GM12878 (cell line): ENCODE measurements at regions not wholly inside any gene's neighbourhood (a gene's known extent, or its start where the extent isn't known, plus 50 kb on each side); places are given as distances from the start of the nearest gene placed in this dataset.

Experiments
- ATF2 ChIP-seq: IDR thresholded peaks from 2 replicates; pipeline ENCODE4 v1.6.1; 2012; ENCODE audit warnings: low read length, inconsistent platforms
- BCLAF1 ChIP-seq: fragments of 450-650 bp; IDR thresholded peaks from 2 replicates; pipeline ENCODE4 v1.6.1; 2017; ENCODE audit warnings: antibody characterized with exemption, mild to moderate bottlenecking, moderate library complexity
- CUX1 ChIP-seq: IDR thresholded peaks from 2 replicates; pipeline ENCODE4 v1.6.1; 2012; ENCODE audit warnings: improper control_type of control experiment, low read depth, low read length; ENCODE audit not compliant: insufficient replicate concordance
- HDAC2 ChIP-seq: fragments of 200-600 bp; sonication (generic); IDR thresholded peaks from 2 replicates; pipeline ENCODE4 v1.6.1; 2017
- RELA ChIP-seq: fragments of 450-650 bp; IDR thresholded peaks from 2 replicates; pipeline ENCODE4 v1.8.0; 2014; ENCODE audit warnings: borderline replicate concordance; ENCODE audit not compliant: partially characterized antibody
- TBL1XR1 ChIP-seq: IDR thresholded peaks from 2 replicates; pipeline ENCODE4 v1.6.1; 2012; ENCODE audit warnings: low read depth, low read length, improper control_type of control experiment
- TF ChIP-seq, protein P1 (sequence below): fragments of 450-650 bp; conservative IDR thresholded peaks from 2 replicates; pipeline ENCODE4 v1.6.1; 2017; ENCODE audit warnings: mild to moderate bottlenecking, moderate library complexity
- TF ChIP-seq, protein P2 (sequence below): IDR thresholded peaks from 2 replicates; pipeline ENCODE4 v1.6.1; 2012; ENCODE audit warnings: mild to moderate bottlenecking, low read depth, low read length
- TF ChIP-seq, protein P3 (sequence below): fragments of 150-350 bp; IDR thresholded peaks from 2 replicates; pipeline ENCODE4 v1.6.1; 2016; ENCODE audit warnings: low read depth, low read length

DNA sequence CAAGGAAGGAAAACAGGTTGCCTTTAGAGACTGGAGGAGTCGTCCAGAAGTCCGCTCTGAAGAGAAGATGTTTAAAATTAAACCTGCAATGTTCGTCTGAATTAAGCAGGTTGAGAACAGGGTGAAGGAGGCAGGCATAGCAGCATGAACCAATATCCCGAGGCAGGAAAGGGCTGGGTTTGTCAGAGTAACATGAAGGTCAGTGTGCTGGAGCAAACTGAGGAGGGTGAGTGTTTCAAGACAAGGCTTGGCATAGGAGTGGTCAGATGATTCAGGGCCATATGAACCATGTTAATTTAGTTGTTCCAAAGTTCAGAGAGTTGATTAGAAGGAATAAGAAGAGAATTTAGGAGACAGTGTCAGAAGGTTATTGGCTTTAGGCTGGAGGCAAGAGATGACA is 93.3 kb downstream of the UTRN start (continued):
- TF ChIP-seq BCLAF1 (no peak), TBL1XR1 (no peak), RELA (no peak), ATF2 (no peak), CUX1 (no peak), HDAC2 (no peak)
- TF ChIP-seq, protein P1, sequence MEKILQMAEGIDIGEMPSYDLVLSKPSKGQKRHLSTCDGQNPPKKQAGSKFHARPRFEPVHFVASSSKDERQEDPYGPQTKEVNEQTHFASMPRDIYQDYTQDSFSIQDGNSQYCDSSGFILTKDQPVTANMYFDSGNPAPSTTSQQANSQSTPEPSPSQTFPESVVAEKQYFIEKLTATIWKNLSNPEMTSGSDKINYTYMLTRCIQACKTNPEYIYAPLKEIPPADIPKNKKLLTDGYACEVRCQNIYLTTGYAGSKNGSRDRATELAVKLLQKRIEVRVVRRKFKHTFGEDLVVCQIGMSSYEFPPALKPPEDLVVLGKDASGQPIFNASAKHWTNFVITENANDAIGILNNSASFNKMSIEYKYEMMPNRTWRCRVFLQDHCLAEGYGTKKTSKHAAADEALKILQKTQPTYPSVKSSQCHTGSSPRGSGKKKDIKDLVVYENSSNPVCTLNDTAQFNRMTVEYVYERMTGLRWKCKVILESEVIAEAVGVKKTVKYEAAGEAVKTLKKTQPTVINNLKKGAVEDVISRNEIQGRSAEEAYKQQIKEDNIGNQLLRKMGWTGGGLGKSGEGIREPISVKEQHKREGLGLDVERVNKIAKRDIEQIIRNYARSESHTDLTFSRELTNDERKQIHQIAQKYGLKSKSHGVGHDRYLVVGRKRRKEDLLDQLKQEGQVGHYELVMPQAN: no peak
- TF ChIP-seq, protein P2, sequence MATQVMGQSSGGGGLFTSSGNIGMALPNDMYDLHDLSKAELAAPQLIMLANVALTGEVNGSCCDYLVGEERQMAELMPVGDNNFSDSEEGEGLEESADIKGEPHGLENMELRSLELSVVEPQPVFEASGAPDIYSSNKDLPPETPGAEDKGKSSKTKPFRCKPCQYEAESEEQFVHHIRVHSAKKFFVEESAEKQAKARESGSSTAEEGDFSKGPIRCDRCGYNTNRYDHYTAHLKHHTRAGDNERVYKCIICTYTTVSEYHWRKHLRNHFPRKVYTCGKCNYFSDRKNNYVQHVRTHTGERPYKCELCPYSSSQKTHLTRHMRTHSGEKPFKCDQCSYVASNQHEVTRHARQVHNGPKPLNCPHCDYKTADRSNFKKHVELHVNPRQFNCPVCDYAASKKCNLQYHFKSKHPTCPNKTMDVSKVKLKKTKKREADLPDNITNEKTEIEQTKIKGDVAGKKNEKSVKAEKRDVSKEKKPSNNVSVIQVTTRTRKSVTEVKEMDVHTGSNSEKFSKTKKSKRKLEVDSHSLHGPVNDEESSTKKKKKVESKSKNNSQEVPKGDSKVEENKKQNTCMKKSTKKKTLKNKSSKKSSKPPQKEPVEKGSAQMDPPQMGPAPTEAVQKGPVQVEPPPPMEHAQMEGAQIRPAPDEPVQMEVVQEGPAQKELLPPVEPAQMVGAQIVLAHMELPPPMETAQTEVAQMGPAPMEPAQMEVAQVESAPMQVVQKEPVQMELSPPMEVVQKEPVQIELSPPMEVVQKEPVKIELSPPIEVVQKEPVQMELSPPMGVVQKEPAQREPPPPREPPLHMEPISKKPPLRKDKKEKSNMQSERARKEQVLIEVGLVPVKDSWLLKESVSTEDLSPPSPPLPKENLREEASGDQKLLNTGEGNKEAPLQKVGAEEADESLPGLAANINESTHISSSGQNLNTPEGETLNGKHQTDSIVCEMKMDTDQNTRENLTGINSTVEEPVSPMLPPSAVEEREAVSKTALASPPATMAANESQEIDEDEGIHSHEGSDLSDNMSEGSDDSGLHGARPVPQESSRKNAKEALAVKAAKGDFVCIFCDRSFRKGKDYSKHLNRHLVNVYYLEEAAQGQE: no peak
- TF ChIP-seq, protein P3, sequence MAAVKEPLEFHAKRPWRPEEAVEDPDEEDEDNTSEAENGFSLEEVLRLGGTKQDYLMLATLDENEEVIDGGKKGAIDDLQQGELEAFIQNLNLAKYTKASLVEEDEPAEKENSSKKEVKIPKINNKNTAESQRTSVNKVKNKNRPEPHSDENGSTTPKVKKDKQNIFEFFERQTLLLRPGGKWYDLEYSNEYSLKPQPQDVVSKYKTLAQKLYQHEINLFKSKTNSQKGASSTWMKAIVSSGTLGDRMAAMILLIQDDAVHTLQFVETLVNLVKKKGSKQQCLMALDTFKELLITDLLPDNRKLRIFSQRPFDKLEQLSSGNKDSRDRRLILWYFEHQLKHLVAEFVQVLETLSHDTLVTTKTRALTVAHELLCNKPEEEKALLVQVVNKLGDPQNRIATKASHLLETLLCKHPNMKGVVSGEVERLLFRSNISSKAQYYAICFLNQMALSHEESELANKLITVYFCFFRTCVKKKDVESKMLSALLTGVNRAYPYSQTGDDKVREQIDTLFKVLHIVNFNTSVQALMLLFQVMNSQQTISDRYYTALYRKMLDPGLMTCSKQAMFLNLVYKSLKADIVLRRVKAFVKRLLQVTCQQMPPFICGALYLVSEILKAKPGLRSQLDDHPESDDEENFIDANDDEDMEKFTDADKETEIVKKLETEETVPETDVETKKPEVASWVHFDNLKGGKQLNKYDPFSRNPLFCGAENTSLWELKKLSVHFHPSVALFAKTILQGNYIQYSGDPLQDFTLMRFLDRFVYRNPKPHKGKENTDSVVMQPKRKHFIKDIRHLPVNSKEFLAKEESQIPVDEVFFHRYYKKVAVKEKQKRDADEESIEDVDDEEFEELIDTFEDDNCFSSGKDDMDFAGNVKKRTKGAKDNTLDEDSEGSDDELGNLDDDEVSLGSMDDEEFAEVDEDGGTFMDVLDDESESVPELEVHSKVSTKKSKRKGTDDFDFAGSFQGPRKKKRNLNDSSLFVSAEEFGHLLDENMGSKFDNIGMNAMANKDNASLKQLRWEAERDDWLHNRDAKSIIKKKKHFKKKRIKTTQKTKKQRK: no peak
